ENCODE measurements at regions not wholly inside any gene's neighbourhood (a gene's known extent, or its start where the extent isn't known, plus 50 kb on each side); places are given as distances from the start of the nearest gene placed in this dataset.
A peak's percentile ranks its signal among the peaks of the same experiment; 100 is the strongest.

- H3K4me3 Mint-ChIP-seq: no peak overlapping the region
- no peaks in the 10 kb centered on the region for H3K36me3 Mint-ChIP-seq
- no peaks in the 10 kb centered on the region for H3K4me1 Mint-ChIP-seq
- peaks cover 0 to 2% (median 0%) of the 10 kb centered on the region in 6 donors for H3K9me3 Mint-ChIP-seq
- DNase-seq: no peak
- no peak overlapping the region for H3K27ac Mint-ChIP-seq
- peaks cover 0 to 1% (median 0%) of the 10 kb centered on the region in 3 donors for H3K27me3 Mint-ChIP-seq (ENCODE audit: low read depth in 3 of 3)
Measured at GRCh38 chr20:39849171-39849570, 839.9 kb downstream of the MAFB start.

- H3K4me3 Mint-ChIP-seq: no peak overlapping the region
- H3K9me3 Mint-ChIP-seq: peaks cover 0 to 4% (median 0%) of the 10 kb centered on the region in 6 donors
- no peaks in the 10 kb centered on the region for H3K4me1 Mint-ChIP-seq
- H3K36me3 Mint-ChIP-seq: no peaks in the 10 kb centered on the region
- no peak for DNase-seq
- H3K27ac Mint-ChIP-seq: no peak overlapping the region
- no peaks in the 10 kb centered on the region for H3K27me3 Mint-ChIP-seq (ENCODE audit: low read depth in 3 of 3)
Measured at GRCh38 chr20:39839399-39840119, 849.5 kb downstream of the MAFB start.

GRCh38 chr20:39837561-39837960 lies 851.5 kb downstream of the MAFB start:
- Mint-ChIP-seq H3K36me3 (no peaks in the 10 kb centered on the region), H3K27me3 (ENCODE audit: low read depth in 3 of 3) (no peaks in the 10 kb centered on the region), H3K4me3 (no peak overlapping the region), H3K4me1 (no peaks in the 10 kb centered on the region), H3K9me3 (peaks cover 0 to 6% (median 0%) of the 10 kb centered on the region in 6 donors), H3K27ac (no peak overlapping the region)
- DNase-seq: no peak

GRCh38 chr20:39835130-39835842 lies 853.8 kb downstream of the MAFB start:
- no peaks in the 10 kb centered on the region for H3K4me1 Mint-ChIP-seq
- peaks cover 0 to 6% (median 0%) of the 10 kb centered on the region in 6 donors for H3K9me3 Mint-ChIP-seq
- H3K36me3 Mint-ChIP-seq: no peaks in the 10 kb centered on the region
- no peak for DNase-seq
- H3K4me3 Mint-ChIP-seq: no peak overlapping the region
- no peaks in the 10 kb centered on the region for H3K27me3 Mint-ChIP-seq (ENCODE audit: low read depth in 3 of 3)
- H3K27ac Mint-ChIP-seq: no peak overlapping the region

- peaks cover 0 to 3% (median 0%) of the 10 kb centered on the region in 6 donors for H3K9me3 Mint-ChIP-seq
Measured at GRCh38 chr20:39830903-39831302, 858.1 kb downstream of the MAFB start.

GRCh38 chr20:39829661-39830060 lies 859.4 kb downstream of the MAFB start:
- no peak overlapping the region for H3K27ac Mint-ChIP-seq
- H3K36me3 Mint-ChIP-seq: no peaks in the 10 kb centered on the region
- H3K9me3 Mint-ChIP-seq: peaks cover 0 to 3% (median 0%) of the 10 kb centered on the region in 6 donors
- no peaks in the 10 kb centered on the region for H3K4me1 Mint-ChIP-seq
- DNase-seq: no peak
- peaks cover 0 to 2% (median 1%) of the 10 kb centered on the region in 3 donors for H3K27me3 Mint-ChIP-seq (ENCODE audit: low read depth in 3 of 3)
- no peak overlapping the region for H3K4me3 Mint-ChIP-seq

More at GRCh38 chr20:39830903-39831302, 858.1 kb downstream of the MAFB start:
- H3K27ac Mint-ChIP-seq: no peak overlapping the region
- no peak overlapping the region for H3K4me3 Mint-ChIP-seq
- H3K4me1 Mint-ChIP-seq: no peaks in the 10 kb centered on the region
- H3K36me3 Mint-ChIP-seq: no peaks in the 10 kb centered on the region
- no peak for DNase-seq
- peaks cover 0 to 2% (median 1%) of the 10 kb centered on the region in 3 donors for H3K27me3 Mint-ChIP-seq (ENCODE audit: low read depth in 3 of 3)

- no peak overlapping the region for H3K27ac Mint-ChIP-seq
- DNase-seq: no peak
- peaks cover 0 to 2% (median 1%) of the 10 kb centered on the region in 3 donors for H3K27me3 Mint-ChIP-seq (ENCODE audit: low read depth in 3 of 3)
- no peaks in the 10 kb centered on the region for H3K36me3 Mint-ChIP-seq
- H3K4me3 Mint-ChIP-seq: no peak overlapping the region
- H3K9me3 Mint-ChIP-seq: peaks cover 0 to 2% (median 0%) of the 10 kb centered on the region in 6 donors
- H3K4me1 Mint-ChIP-seq: no peaks in the 10 kb centered on the region
Measured at GRCh38 chr20:39829256-39829655, 859.8 kb downstream of the MAFB start.

GRCh38 chr20:39825950-39826349 lies 863.1 kb downstream of the MAFB start:
- Mint-ChIP-seq H3K4me3 (no peak overlapping the region), H3K4me1 (no peaks in the 10 kb centered on the region), H3K27ac (no peak overlapping the region)

GRCh38 chr20:39825524-39825923 lies 863.4 kb downstream of the DHX35 start:
- Mint-ChIP-seq H3K27ac (no peak overlapping the region), H3K9me3 (peaks cover 0 to 2% (median 0%) of the 10 kb centered on the region in 6 donors), H3K27me3 (ENCODE audit: low read depth in 3 of 3) (peaks cover 1 to 2% (median 2%) of the 10 kb centered on the region in 3 donors), H3K36me3 (no peaks in the 10 kb centered on the region), H3K4me1 (no peaks in the 10 kb centered on the region), H3K4me3 (no peak overlapping the region)
- DNase-seq: no peak

More at GRCh38 chr20:39825950-39826349, 863.1 kb downstream of the MAFB start:
- peaks cover 1 to 2% (median 2%) of the 10 kb centered on the region in 3 donors for H3K27me3 Mint-ChIP-seq (ENCODE audit: low read depth in 3 of 3)
- H3K9me3 Mint-ChIP-seq: peaks cover 0 to 2% (median 0%) of the 10 kb centered on the region in 6 donors
- H3K36me3 Mint-ChIP-seq: no peaks in the 10 kb centered on the region
- DNase-seq: no peak

- H3K27me3 Mint-ChIP-seq (ENCODE audit: low read depth in 3 of 3): peaks cover 2 to 3% (median 2%) of the 10 kb centered on the region in 3 donors
- H3K36me3 Mint-ChIP-seq: no peaks in the 10 kb centered on the region
- no peaks in the 10 kb centered on the region for H3K4me1 Mint-ChIP-seq
- no peak for DNase-seq
- H3K9me3 Mint-ChIP-seq: peaks cover 0 to 4% (median 0%) of the 10 kb centered on the region in 6 donors
- H3K4me3 Mint-ChIP-seq: no peak overlapping the region
- H3K27ac Mint-ChIP-seq: no peak overlapping the region
Measured at GRCh38 chr20:39823224-39823623, 861.1 kb downstream of the DHX35 start.

GRCh38 chr20:39822667-39823066 lies 860.5 kb downstream of the DHX35 start:
- Mint-ChIP-seq H3K36me3 (no peaks in the 10 kb centered on the region), H3K4me1 (no peaks in the 10 kb centered on the region)

GRCh38 chr20:39813190-39813829 lies 851.2 kb downstream of the DHX35 start:
- H3K4me1 Mint-ChIP-seq: no peaks in the 10 kb centered on the region
- no peak for DNase-seq
- peaks cover 0 to 6% (median under 1%) of the 10 kb centered on the region in 3 donors for H3K27me3 Mint-ChIP-seq (ENCODE audit: low read depth in 3 of 3)
- peaks cover 0 to 3% (median 0%) of the 10 kb centered on the region in 6 donors for H3K9me3 Mint-ChIP-seq
- H3K4me3 Mint-ChIP-seq: no peak overlapping the region
- peaks cover 0 to 7% (median 0%) of the 10 kb centered on the region in 3 donors for H3K36me3 Mint-ChIP-seq
- H3K27ac Mint-ChIP-seq: no peak overlapping the region

More at GRCh38 chr20:39822667-39823066, 860.5 kb downstream of the DHX35 start:
- peaks cover 0 to 4% (median 0%) of the 10 kb centered on the region in 6 donors for H3K9me3 Mint-ChIP-seq
- DNase-seq: no peak
- H3K27ac Mint-ChIP-seq: no peak overlapping the region
- H3K4me3 Mint-ChIP-seq: no peak overlapping the region
- peaks cover 2 to 3% (median 2%) of the 10 kb centered on the region in 3 donors for H3K27me3 Mint-ChIP-seq (ENCODE audit: low read depth in 3 of 3)

- no peak for DNase-seq
- peak overlapping the region in 1 of 6 donors; percentile 23 for H3K27ac Mint-ChIP-seq
- H3K36me3 Mint-ChIP-seq: peaks cover 0 to 7% (median 0%) of the 10 kb centered on the region in 3 donors
- peaks cover 0 to 6% (median 0%) of the 10 kb centered on the region in 6 donors for H3K9me3 Mint-ChIP-seq
- H3K27me3 Mint-ChIP-seq (ENCODE audit: low read depth in 3 of 3): peaks cover 0 to 6% (median 0%) of the 10 kb centered on the region in 3 donors
- H3K4me3 Mint-ChIP-seq: no peak overlapping the region
- no peaks in the 10 kb centered on the region for H3K4me1 Mint-ChIP-seq
Measured at GRCh38 chr20:39812116-39812515, 850.0 kb downstream of the DHX35 start.

GRCh38 chr20:39810309-39810708 lies 848.2 kb downstream of the DHX35 start:
- Mint-ChIP-seq H3K4me1 (no peaks in the 10 kb centered on the region), H3K9me3 (peaks cover 0 to 4% (median 0%) of the 10 kb centered on the region in 6 donors), H3K36me3 (peaks cover 0 to 7% (median 0%) of the 10 kb centered on the region in 3 donors), H3K4me3 (no peak overlapping the region), H3K27me3 (ENCODE audit: low read depth in 3 of 3) (no peaks in the 10 kb centered on the region), H3K27ac (no peak overlapping the region)
- DNase-seq: no peak
